Esophagus squamous epithelium (tissue), 5 donors: ENCODE measurements at regions not wholly inside any gene's neighbourhood (a gene's known extent, or its start where the extent isn't known, plus 50 kb on each side); places are given as distances from the start of the nearest gene placed in this dataset.

Experiments used
- DNase-seq: peaks from one replicate; lab custom pipeline; 2025; lab: John Stamatoyannopoulos, UW
- H3K27ac ChIP-seq, 4 donors: fragments of 200-600 bp; sonication (generic); one replicate each; pipeline ENCODE4 v1.5.1; 2016 to 2019; ENCODE audit warnings: mild to moderate bottlenecking in 1 of 4
- H3K27me3 ChIP-seq, 4 donors: fragments of 200-600 bp; sonication (generic); 1 replicate in 3 of 4; 2 replicates in 1 of 4; pipeline versions ENCODE4 v1.5.1 to v1.6.0; 2017 to 2021; ENCODE audit warnings: antibody characterized with exemption in 1 of 4
- H3K36me3 ChIP-seq, 3 donors: fragments of 200-600 bp; sonication (generic); one replicate each; pipeline ENCODE4 v1.5.1; 2016 to 2019
- H3K4me1 ChIP-seq, 3 donors: fragments of 200-600 bp; sonication (generic); one replicate each; pipeline ENCODE4 v1.5.1; 2017 to 2019
- H3K4me3 ChIP-seq, 4 donors: fragments of 200-600 bp; sonication (generic); 1 replicate in 3 of 4; 2 replicates in 1 of 4; pipeline ENCODE4 v1.5.1; 2016 to 2019; ENCODE audit warnings: mild to moderate bottlenecking in 2 of 4, moderate library complexity in 1 of 4
- H3K9me3 ChIP-seq, 3 donors: fragments of 200-600 bp; sonication (generic); one replicate each; pipeline ENCODE4 v1.5.1; 2016 to 2019
- POLR2A ChIP-seq, 4 donors: fragments of 450-650 bp; IDR thresholded peaks; one replicate each; pipeline ENCODE4 v1.6.1; 2017; ENCODE audit warnings: antibody characterized with exemption in 4 of 4, mild to moderate bottlenecking in 4 of 4, moderate library complexity in 3 of 4
- WGBS, 2 donors: methylation state at CpG; one replicate each; pipeline ENCODE4 v1.1.5; 2018; 5-methylcytosine and 5-hydroxymethylcytosine counted together
- intact Hi-C: fragments of 100-400 bp; cut with DNase I; formaldehyde crosslinking; loops from one replicate; pipeline ENCODE4 v1.15.0; 2022
- TF ChIP-seq, protein P1 (sequence below), 6 experiments: fragments of 450-650 bp in 4 of 6; fragments of 200-600 bp in 2 of 6; sonication (generic) in 2 of 6; IDR thresholded peaks; one replicate each; pipeline ENCODE4 v1.5.1; 2016 to 2019; ENCODE audit warnings: antibody characterized with exemption in 6 of 6, mild to moderate bottlenecking in 4 of 6, moderate library complexity in 4 of 6
- donor health status: DM: yes; HTN: yes; CAD: no.

- TF ChIP-seq, protein P1, sequence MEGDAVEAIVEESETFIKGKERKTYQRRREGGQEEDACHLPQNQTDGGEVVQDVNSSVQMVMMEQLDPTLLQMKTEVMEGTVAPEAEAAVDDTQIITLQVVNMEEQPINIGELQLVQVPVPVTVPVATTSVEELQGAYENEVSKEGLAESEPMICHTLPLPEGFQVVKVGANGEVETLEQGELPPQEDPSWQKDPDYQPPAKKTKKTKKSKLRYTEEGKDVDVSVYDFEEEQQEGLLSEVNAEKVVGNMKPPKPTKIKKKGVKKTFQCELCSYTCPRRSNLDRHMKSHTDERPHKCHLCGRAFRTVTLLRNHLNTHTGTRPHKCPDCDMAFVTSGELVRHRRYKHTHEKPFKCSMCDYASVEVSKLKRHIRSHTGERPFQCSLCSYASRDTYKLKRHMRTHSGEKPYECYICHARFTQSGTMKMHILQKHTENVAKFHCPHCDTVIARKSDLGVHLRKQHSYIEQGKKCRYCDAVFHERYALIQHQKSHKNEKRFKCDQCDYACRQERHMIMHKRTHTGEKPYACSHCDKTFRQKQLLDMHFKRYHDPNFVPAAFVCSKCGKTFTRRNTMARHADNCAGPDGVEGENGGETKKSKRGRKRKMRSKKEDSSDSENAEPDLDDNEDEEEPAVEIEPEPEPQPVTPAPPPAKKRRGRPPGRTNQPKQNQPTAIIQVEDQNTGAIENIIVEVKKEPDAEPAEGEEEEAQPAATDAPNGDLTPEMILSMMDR (IDR thresholded peaks at IDR 0.05), result no peak
- TF ChIP-seq POLR2A (IDR thresholded peaks at IDR 0.05), result no peak
- Histone ChIP-seq H3K9me3 (peaks cover 0 to 9% (median 0%) of the 10 kb centered on the region in 3 donors), H3K27ac (no peak overlapping the region), H3K27me3 (no peaks in the 10 kb centered on the region), H3K4me3 (no peak overlapping the region), H3K4me1 (peaks cover 0 to 6% (median 0%) of the 10 kb centered on the region in 3 donors), H3K36me3 (no peaks in the 10 kb centered on the region)
- 31 to 34% methylated on average over 3 of the region's 3 CpGs for WGBS, 2 donors
- DNase-seq, result no peak
- intact Hi-C loops, result no loop called here
Observed at GRCh38 chr1:222161676-222162075, 386.2 kb downstream of the HHIPL2 start.

GRCh38 chr1:222157612-222158011 is 390.3 kb downstream of the HHIPL2 start:
- Histone ChIP-seq H3K27ac (no peak overlapping the region), H3K4me3 (no peak overlapping the region), H3K9me3 (peaks cover 0 to 9% (median 0%) of the 10 kb centered on the region in 3 donors), H3K27me3 (no peaks in the 10 kb centered on the region), H3K36me3 (no peaks in the 10 kb centered on the region), H3K4me1 (peaks cover 0 to 8% (median 0%) of the 10 kb centered on the region in 3 donors)
- TF ChIP-seq, protein P1 (IDR thresholded peaks at IDR 0.05), result no peak
- no peak for TF ChIP-seq POLR2A (IDR thresholded peaks at IDR 0.05)
- 91 to 100% methylated on average over 1 of the region's 1 CpG for WGBS, 2 donors
- DNase-seq, result no peak
- intact Hi-C loops, result no loop called here

DNA sequence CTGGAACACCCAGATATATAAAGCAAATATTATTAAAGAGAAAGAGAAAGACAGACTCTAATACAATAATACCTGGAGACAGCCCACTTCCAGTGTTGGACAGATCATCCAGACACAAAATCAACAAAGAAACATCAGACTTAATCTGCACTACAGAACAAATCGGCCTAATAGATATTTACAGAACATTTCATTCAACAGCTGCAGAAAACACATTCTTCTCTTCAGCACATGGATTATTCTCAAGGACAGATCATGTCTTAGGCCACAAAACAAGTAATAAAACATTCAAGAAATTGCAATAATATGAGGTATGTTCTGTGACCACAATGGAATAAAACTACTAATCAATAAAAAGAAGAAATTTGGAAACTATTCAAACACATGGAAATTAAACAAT is 398.3 kb upstream of the DUSP10 start:
- no peak overlapping the region for H3K27ac ChIP-seq
- intact Hi-C loops, result no loop called here
- peaks cover 0 to 3% (median 0%) of the 10 kb centered on the region in 3 donors for H3K9me3 ChIP-seq
- WGBS, 2 donors, result 29 to 39% methylated on average over 1 of the region's 1 CpG
- no peaks in the 10 kb centered on the region for H3K36me3 ChIP-seq
- H3K4me1 ChIP-seq, result peaks cover 0 to 13% (median 0%) of the 10 kb centered on the region in 3 donors
- no peak for DNase-seq
- H3K27me3 ChIP-seq, result no peaks in the 10 kb centered on the region
- TF ChIP-seq, protein P1 (IDR thresholded peaks at IDR 0.05), result no peak
- no peak for TF ChIP-seq POLR2A (IDR thresholded peaks at IDR 0.05)
- no peak overlapping the region for H3K4me3 ChIP-seq

GRCh38 chr1:222138095-222138494 is 396.2 kb upstream of the DUSP10 start:
- Histone ChIP-seq H3K36me3 (no peaks in the 10 kb centered on the region), H3K9me3 (peaks cover 0 to 5% (median 0%) of the 10 kb centered on the region in 3 donors), H3K27me3 (no peaks in the 10 kb centered on the region), H3K27ac (no peak overlapping the region), H3K4me1 (peaks cover 0 to 13% (median 0%) of the 10 kb centered on the region in 3 donors), H3K4me3 (no peak overlapping the region)
- TF ChIP-seq POLR2A (IDR thresholded peaks at IDR 0.05), result no peak
- TF ChIP-seq, protein P1 (IDR thresholded peaks at IDR 0.05), result no peak
- WGBS, 2 donors, result 89 to 90% methylated on average over 15 of the region's 15 CpGs
- intact Hi-C loops, result no loop called here
- no peak for DNase-seq

GRCh38 chr1:222136869-222137268 is 395.0 kb upstream of the DUSP10 start:
- no peaks in the 10 kb centered on the region for H3K36me3 ChIP-seq

More at GRCh38 chr1:222136869-222137268, 395.0 kb upstream of the DUSP10 start:
- H3K4me3 ChIP-seq, result no peak overlapping the region
- H3K4me1 ChIP-seq, result peaks cover 0 to 13% (median 0%) of the 10 kb centered on the region in 3 donors
- intact Hi-C loops, result no loop called here
- 48 to 53% methylated on average over 1 of the region's 1 CpG for WGBS, 2 donors
- TF ChIP-seq, protein P1 (IDR thresholded peaks at IDR 0.05), result no peak
- TF ChIP-seq POLR2A (IDR thresholded peaks at IDR 0.05), result no peak
- H3K9me3 ChIP-seq, result peaks cover 0 to 5% (median 0%) of the 10 kb centered on the region in 3 donors
- DNase-seq, result no peak
- no peaks in the 10 kb centered on the region for H3K27me3 ChIP-seq
- no peak overlapping the region for H3K27ac ChIP-seq
